GM13976 (cell line): ENCODE measurements at regions not wholly inside any gene's neighbourhood (a gene's known extent, or its start where the extent isn't known, plus 50 kb on each side); places are given as distances from the start of the nearest gene placed in this dataset.
A peak's percentile ranks its signal among the peaks of the same experiment; 100 is the strongest.

ENCODE experiments used
- DNase-seq: peaks from one replicate; pipeline ENCODE4 v3.0.0; 2012; ENCODE audit warnings: low spot score
- CTCF ChIP-seq: IDR thresholded peaks from 2 replicates; pipeline ENCODE4 v1.5.1; 2012; ENCODE audit warnings: borderline replicate concordance, mild to moderate bottlenecking; ENCODE audit not compliant: insufficient read depth; ENCODE audit errors: extremely low read depth, missing control alignments, control extremely low read depth
- in situ Hi-C: fragments of 300-500 bp; cut with MboI; formaldehyde crosslinking; loops from one replicate; pipeline ENCODE4 v1.12.0; 2022; ENCODE audit warnings: low sequenced_read_pairs, mixed read lengths, inconsistent platforms; ENCODE audit not compliant: unreplicated experiment

GRCh38 chr4:34676400-34676799, 1567.9 kb downstream of the ARAP2 start:
- in situ Hi-C loops, result no loop called here
- no peak for TF ChIP-seq CTCF
- DNase-seq, result no peak

- no peak for TF ChIP-seq CTCF
- DNase-seq, result no peak
- in situ Hi-C loops, result no loop called here
These were observed 1565.9 kb downstream of the ARAP2 start for GRCh38 chr4:34678431-34678830.

- in situ Hi-C loops, result no loop called here
- no peak for TF ChIP-seq CTCF
- DNase-seq, result no peak
These were observed 1565.1 kb downstream of the ARAP2 start for GRCh38 chr4:34679228-34679627.

GRCh38 chr4:34709564-34709963, 1534.8 kb downstream of the ARAP2 start:
- no peak for TF ChIP-seq CTCF
- no peak for DNase-seq
- in situ Hi-C loops, result no loop called here

GRCh38 chr4:34718576-34719245, 1525.6 kb downstream of the ARAP2 start:
- TF ChIP-seq CTCF, result no peak
- no peak for DNase-seq
- in situ Hi-C loops, result no loop called here

- in situ Hi-C loops, result no loop called here
These were observed 1523.7 kb downstream of the ARAP2 start for GRCh38 chr4:34720571-34720970.

More at GRCh38 chr4:34720571-34720970, 1523.7 kb downstream of the ARAP2 start:
- peak; percentile 14 for TF ChIP-seq CTCF
- DNase-seq, result no peak
